ENCODE measurements at regions not wholly inside any gene's neighbourhood (a gene's known extent, or its start where the extent isn't known, plus 50 kb on each side); places are given as distances from the start of the nearest gene placed in this dataset.
"Not testable (repeated sequence)": the region's sequence is repeated elsewhere in the genome, so short reads cannot be mapped to it uniquely, and the experiment has no call there.

DNA sequence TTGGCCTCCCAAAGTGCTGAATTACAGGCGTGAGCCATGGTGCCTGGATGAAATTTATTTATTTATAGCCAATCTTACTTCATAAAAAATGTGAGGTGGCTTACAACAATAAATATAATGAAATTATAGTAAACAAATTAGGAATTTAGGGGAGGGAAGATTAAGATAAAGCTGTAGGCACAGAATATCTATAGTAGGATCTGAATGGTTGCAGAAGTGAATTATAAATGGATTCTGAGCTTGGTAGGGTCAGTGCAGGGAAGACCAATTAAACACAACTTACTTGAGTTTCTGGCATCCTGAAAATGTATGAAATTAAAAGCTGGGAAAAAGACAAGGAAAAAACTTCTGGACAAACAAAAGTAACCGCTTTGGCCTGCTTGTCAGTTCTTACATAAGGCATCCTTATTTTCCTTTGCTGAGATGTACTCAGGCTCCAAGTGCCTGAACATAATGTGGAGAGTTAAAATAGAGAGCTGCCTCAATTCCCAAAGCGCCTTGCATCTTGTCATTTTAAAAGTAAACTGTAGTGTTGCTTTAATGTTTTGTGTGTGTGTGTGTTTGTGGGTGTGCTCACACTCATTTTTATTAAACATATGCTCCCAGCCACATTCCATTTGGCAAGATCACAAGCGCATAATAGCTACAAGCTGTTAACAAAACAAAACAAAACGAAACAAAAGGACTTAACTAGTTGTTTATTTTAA, 247.3 kb downstream of the S1PR1 start:
- DNase-seq, result no peak

DNA sequence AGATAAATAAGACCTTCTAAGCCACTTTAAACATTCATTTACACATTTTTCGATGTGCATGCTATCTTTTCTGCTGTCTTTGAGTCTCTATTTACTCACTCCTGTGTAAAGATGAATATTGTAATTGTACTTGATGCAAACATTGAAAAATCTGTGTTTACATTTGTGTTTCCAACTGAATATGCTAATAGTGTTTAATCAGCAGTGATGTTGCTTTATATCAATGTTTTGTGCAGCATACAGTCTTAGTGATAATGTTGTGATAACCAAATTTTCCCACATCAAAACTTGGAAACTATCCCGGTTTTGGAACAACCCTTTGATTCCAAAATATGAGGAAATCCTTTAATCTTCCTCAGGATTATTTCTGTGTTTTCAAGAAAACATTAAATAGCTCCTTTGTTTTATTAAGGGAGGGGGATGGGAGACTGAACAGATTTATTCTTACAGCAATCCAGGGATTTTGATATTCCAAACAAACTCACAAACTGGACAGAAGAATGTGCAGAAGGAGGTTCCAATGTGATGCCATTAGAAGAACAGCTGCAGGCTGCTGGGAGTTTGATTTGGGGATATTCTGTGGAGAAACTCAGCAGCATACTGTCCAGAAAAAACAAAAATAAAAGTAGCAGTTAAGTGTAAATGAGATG, 248.0 kb downstream of the S1PR1 start:
- Histone ChIP-seq H3K36me3 (no peaks in the 10 kb centered on the region), H3K9ac (ENCODE audit: low read depth in 2 of 2, low read length in 2 of 2) (no peak overlapping the region), H3K27me3 (no peaks in the 10 kb centered on the region), H3K27ac (no peak overlapping the region), H3K9me3 (no peaks in the 10 kb centered on the region), H3K4me1 (no peaks in the 10 kb centered on the region), H3K4me3 (no peak overlapping the region)
- DNase-seq, result no peak
- TF ChIP-seq, protein P1, sequence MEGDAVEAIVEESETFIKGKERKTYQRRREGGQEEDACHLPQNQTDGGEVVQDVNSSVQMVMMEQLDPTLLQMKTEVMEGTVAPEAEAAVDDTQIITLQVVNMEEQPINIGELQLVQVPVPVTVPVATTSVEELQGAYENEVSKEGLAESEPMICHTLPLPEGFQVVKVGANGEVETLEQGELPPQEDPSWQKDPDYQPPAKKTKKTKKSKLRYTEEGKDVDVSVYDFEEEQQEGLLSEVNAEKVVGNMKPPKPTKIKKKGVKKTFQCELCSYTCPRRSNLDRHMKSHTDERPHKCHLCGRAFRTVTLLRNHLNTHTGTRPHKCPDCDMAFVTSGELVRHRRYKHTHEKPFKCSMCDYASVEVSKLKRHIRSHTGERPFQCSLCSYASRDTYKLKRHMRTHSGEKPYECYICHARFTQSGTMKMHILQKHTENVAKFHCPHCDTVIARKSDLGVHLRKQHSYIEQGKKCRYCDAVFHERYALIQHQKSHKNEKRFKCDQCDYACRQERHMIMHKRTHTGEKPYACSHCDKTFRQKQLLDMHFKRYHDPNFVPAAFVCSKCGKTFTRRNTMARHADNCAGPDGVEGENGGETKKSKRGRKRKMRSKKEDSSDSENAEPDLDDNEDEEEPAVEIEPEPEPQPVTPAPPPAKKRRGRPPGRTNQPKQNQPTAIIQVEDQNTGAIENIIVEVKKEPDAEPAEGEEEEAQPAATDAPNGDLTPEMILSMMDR (IDR thresholded peaks at IDR 0.05), result no peak
- intact Hi-C loops (cut with DNase I), result no loop called here

More for the DNA sequence above, 247.3 kb downstream of the S1PR1 start:
- intact Hi-C loops (cut with DNase I), result no loop called here
- Histone ChIP-seq H3K9me3 (no peaks in the 10 kb centered on the region), H3K4me1 (no peaks in the 10 kb centered on the region), H3K27ac (no peak overlapping the region), H3K4me3 (no peak overlapping the region), H3K9ac (ENCODE audit: low read depth in 2 of 2, low read length in 2 of 2) (no peak overlapping the region), H3K36me3 (no peaks in the 10 kb centered on the region), H3K27me3 (no peaks in the 10 kb centered on the region)
- TF ChIP-seq, protein P1 (IDR thresholded peaks at IDR 0.05), result no peak

DNA sequence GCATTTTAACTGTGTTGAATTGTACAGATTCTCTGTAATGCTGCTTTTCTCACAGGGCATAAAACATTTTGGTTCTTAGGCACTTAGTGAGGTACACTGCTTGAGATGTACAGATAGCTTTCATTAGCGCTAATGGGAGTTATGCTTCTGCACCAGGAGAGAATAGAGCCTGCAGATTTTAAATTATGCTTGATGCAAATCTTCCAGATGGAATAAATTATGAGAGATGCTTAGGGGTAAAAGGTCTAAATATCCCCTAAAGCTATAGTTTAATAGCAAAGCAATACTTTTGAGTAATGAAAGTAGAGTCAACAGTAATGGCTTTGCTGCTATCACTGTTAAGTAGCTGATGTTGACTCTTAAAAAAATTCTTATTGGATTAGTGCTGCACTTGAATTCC, 248.9 kb downstream of the S1PR1 start:
- intact Hi-C loops (cut with DNase I), result no loop called here
- Histone ChIP-seq H3K9me3 (no peaks in the 10 kb centered on the region), H3K27ac (no peak overlapping the region), H3K4me1 (no peaks in the 10 kb centered on the region), H3K27me3 (no peaks in the 10 kb centered on the region), H3K9ac (ENCODE audit: low read depth in 2 of 2, low read length in 2 of 2) (no peak overlapping the region), H3K4me3 (no peak overlapping the region), H3K36me3 (no peaks in the 10 kb centered on the region)
- TF ChIP-seq, protein P1 (IDR thresholded peaks at IDR 0.05), result no peak
- no peak for DNase-seq

DNA sequence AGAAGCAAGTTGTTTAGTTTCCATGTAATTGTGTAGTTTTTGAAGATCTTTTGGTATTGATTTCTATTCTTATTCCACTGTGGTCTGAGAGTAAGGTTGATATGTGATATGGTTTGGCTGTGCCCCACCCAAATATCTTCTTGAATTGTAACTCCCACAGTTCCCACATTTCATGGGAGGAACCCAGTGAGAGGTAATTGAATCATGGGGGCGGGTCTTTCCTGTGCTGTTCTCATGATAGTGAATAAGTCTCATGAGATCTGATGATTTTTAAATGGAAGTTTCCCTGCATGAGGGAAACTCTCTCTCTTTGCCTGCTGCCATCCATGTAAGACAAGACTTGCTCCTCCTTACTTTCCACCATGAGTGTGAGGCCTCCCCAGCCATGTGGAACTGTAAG, 255.3 kb downstream of the S1PR1 start:
- H3K9ac ChIP-seq (ENCODE audit: low read depth in 2 of 2, low read length in 2 of 2); H3K27ac ChIP-seq; H3K4me3 ChIP-seq; H3K4me1 ChIP-seq; H3K27me3 ChIP-seq; H3K36me3 ChIP-seq; H3K9me3 ChIP-seq; DNase-seq; intact Hi-C loops (cut with DNase I): not testable (repeated sequence)

DNA sequence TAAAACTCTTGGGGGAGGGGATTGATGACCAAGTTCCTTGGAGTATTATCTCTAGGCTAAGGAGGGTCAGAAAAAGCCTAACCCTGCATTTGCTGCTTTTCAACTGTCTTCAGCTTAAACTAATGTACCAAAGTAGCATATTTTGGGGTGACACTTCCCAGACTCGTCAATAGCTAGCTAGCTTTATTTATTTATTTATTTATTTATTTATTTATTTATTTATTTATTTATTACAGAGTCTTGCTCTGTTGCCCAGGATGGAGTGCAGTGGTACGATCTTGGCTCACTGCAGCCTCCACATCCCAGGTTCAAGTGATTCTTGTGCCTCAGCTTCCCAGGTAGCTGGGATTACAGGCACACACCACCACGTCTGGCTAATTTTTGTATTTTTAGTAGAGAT, 257.1 kb downstream of the S1PR1 start:
- H3K4me1 ChIP-seq; DNase-seq; intact Hi-C loops (cut with DNase I); H3K9me3 ChIP-seq; H3K36me3 ChIP-seq; H3K4me3 ChIP-seq; H3K27me3 ChIP-seq; H3K27ac ChIP-seq; H3K9ac ChIP-seq (ENCODE audit: low read depth in 2 of 2, low read length in 2 of 2): not testable (repeated sequence)

DNA sequence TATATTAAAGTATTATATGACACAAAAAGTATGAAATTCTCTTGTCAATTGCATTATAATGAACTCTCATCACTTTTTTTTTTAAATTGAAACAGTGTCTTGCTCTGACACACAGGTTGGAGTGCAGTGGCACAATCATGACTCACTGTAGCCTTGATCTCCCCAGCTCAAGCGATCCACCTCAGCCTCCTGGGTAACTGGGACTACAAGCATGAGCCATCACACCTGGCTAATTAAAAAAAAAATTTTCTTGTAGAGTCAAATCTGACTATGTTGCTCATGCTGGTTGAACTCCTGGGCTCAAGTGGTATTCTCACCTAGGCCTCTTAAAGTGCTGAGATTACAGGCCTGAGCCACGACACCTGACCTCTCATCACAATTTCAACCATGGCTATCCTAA, 259.3 kb downstream of the S1PR1 start:
- no peaks in the 10 kb centered on the region for H3K27me3 ChIP-seq
- intact Hi-C loops (cut with DNase I), result no loop called here
- no peak overlapping the region for H3K9ac ChIP-seq (ENCODE audit: low read depth in 2 of 2, low read length in 2 of 2)
- H3K4me1 ChIP-seq, result no peaks in the 10 kb centered on the region
- no peak overlapping the region for H3K4me3 ChIP-seq
- no peaks in the 10 kb centered on the region for H3K36me3 ChIP-seq
- DNase-seq, result no peak
- TF ChIP-seq, protein P1 (IDR thresholded peaks at IDR 0.05), result no peak
- H3K9me3 ChIP-seq, result no peaks in the 10 kb centered on the region
- no peak overlapping the region for H3K27ac ChIP-seq
